ENCODE measurements at regions not wholly inside any gene's neighbourhood (a gene's known extent, or its start where the extent isn't known, plus 50 kb on each side); places are given as distances from the start of the nearest gene placed in this dataset.

DNA sequence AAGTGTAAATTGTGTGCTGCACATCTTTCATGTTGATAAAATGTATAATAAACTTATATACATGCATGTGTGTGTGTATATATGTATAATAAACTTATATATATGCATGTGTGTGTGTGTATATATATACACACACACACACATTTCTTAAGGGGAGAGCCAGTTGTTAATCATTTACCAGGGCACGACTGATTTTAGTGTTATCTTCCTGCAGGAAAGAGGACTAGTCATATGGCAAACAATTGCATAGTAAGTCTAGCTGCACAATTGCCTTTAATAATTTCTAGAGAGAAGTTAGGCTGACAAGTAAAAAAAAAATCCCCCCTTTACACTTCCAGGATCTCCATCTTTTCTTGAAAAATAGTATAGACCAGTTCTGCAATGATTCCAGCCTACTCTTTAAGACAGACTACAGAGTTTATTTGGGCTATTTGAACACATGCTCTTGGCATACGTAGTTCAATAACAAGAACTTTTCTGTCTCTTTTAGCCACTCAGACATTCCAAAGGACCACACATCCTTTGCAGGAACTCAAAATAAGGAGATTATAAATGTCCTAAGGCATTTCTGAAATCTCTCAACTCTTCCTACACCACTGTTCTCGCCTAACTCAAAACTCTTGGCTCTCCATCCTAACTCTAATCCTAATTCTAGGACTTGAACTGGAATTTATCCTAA, 163.6 kb upstream of the SETMAR start:
- TF ChIP-seq, protein P1, sequence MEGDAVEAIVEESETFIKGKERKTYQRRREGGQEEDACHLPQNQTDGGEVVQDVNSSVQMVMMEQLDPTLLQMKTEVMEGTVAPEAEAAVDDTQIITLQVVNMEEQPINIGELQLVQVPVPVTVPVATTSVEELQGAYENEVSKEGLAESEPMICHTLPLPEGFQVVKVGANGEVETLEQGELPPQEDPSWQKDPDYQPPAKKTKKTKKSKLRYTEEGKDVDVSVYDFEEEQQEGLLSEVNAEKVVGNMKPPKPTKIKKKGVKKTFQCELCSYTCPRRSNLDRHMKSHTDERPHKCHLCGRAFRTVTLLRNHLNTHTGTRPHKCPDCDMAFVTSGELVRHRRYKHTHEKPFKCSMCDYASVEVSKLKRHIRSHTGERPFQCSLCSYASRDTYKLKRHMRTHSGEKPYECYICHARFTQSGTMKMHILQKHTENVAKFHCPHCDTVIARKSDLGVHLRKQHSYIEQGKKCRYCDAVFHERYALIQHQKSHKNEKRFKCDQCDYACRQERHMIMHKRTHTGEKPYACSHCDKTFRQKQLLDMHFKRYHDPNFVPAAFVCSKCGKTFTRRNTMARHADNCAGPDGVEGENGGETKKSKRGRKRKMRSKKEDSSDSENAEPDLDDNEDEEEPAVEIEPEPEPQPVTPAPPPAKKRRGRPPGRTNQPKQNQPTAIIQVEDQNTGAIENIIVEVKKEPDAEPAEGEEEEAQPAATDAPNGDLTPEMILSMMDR (IDR thresholded peaks at IDR 0.05): no peak
- TF ChIP-seq POLR2A (IDR thresholded peaks at IDR 0.05): no peak

Data from transverse colon (tissue), 3 donors.